ENCODE measurements at regions not wholly inside any gene's neighbourhood (a gene's known extent, or its start where the extent isn't known, plus 50 kb on each side); places are given as distances from the start of the nearest gene placed in this dataset.
"Not testable (repeated sequence)": the region's sequence is repeated elsewhere in the genome, so short reads cannot be mapped to it uniquely, and the experiment has no call there.

- Histone ChIP-seq H3K9ac (ENCODE audit: low read length) (no peak overlapping the region), H3K4me1 (ENCODE audit: low read length) (no peaks in the 10 kb centered on the region), H3K27me3 (replicated peaks; ENCODE audit: insufficient read depth, low read length) (no peaks in the 10 kb centered on the region), H3K9me3 (replicated peaks; ENCODE audit: insufficient read depth, low read length) (no peaks in the 10 kb centered on the region), H3K79me2 (ENCODE audit: low read length) (no peaks in the 10 kb centered on the region), H4K20me1 (ENCODE audit: insufficient read depth, low read length) (no peaks in the 10 kb centered on the region), H3K4me2 (ENCODE audit: low read depth, low read length) (no peak overlapping the region), H3K9me2 (replicated peaks; ENCODE audit: insufficient read depth, low read length) (no peaks in the 10 kb centered on the region), H3F3A (ENCODE audit: insufficient read depth, low read length) (no peaks in the 10 kb centered on the region), H3K4me3 (ENCODE audit: low read length) (no peak overlapping the region), H2AFZ (ENCODE audit: low read length) (no peak overlapping the region), H3K36me3 (replicated peaks; ENCODE audit: insufficient read depth, low read length) (no peaks in the 10 kb centered on the region), H3K27ac (ENCODE audit: low read length) (no peak overlapping the region)
- no peak for DNase-seq
- TF ChIP-seq EZH2phosphoT487 (IDR thresholded peaks at IDR 0.05; ENCODE audit: low read length): no peak
- TF ChIP-seq, protein P1, sequence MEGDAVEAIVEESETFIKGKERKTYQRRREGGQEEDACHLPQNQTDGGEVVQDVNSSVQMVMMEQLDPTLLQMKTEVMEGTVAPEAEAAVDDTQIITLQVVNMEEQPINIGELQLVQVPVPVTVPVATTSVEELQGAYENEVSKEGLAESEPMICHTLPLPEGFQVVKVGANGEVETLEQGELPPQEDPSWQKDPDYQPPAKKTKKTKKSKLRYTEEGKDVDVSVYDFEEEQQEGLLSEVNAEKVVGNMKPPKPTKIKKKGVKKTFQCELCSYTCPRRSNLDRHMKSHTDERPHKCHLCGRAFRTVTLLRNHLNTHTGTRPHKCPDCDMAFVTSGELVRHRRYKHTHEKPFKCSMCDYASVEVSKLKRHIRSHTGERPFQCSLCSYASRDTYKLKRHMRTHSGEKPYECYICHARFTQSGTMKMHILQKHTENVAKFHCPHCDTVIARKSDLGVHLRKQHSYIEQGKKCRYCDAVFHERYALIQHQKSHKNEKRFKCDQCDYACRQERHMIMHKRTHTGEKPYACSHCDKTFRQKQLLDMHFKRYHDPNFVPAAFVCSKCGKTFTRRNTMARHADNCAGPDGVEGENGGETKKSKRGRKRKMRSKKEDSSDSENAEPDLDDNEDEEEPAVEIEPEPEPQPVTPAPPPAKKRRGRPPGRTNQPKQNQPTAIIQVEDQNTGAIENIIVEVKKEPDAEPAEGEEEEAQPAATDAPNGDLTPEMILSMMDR (IDR thresholded peaks at IDR 0.05; ENCODE audit: low read length): no peak
Measured at GRCh38 chr5:116872486-116872885, 297.9 kb upstream of the SEMA6A start.

- not testable (repeated sequence) for H3K4me2 ChIP-seq (ENCODE audit: low read depth, low read length); DNase-seq; H3K4me1 ChIP-seq (ENCODE audit: low read length); H3K9me3 ChIP-seq (replicated peaks; ENCODE audit: insufficient read depth, low read length); H3K9ac ChIP-seq (ENCODE audit: low read length); H3F3A ChIP-seq (ENCODE audit: insufficient read depth, low read length); H3K4me3 ChIP-seq (ENCODE audit: low read length); H3K79me2 ChIP-seq (ENCODE audit: low read length); H3K27ac ChIP-seq (ENCODE audit: low read length); H2AFZ ChIP-seq (ENCODE audit: low read length); H3K27me3 ChIP-seq (replicated peaks; ENCODE audit: insufficient read depth, low read length); H3K9me2 ChIP-seq (replicated peaks; ENCODE audit: insufficient read depth, low read length); H3K36me3 ChIP-seq (replicated peaks; ENCODE audit: insufficient read depth, low read length); H4K20me1 ChIP-seq (ENCODE audit: insufficient read depth, low read length)
Measured at GRCh38 chr5:116867825-116868224, 293.2 kb upstream of the SEMA6A start.

- no peak overlapping the region for H3K27ac ChIP-seq (ENCODE audit: low read length)
- no peak for TF ChIP-seq EZH2phosphoT487 (IDR thresholded peaks at IDR 0.05; ENCODE audit: low read length)
- no peak for TF ChIP-seq EZH2 (optimal IDR thresholded peaks at IDR 0.05; ENCODE audit: low read depth, low read length)
- TF ChIP-seq, protein P1 (IDR thresholded peaks at IDR 0.05; ENCODE audit: low read length): no peak
- no peak for DNase-seq
Measured at GRCh38 chr5:116865651-116866050, 291.0 kb upstream of the SEMA6A start.

DNA sequence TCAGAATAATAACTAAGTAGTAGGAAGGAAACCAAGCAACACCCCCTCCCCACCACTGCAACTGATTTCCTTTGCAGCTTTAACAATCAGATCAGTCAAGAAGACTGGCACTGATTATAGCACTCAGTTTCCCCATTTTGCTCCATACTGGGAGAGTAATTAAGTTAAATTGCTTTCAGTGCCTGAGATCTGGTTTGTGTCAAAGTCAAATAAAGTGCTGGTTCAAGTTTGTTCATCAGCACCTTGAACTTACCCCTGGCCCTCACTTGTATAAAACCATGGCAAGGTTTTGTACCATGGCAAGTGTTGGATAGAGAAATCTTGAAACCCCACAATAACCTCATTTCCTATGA lies 290.2 kb upstream of the SEMA6A start:
- no peak overlapping the region for H3K27ac ChIP-seq (ENCODE audit: low read length)
- H3K9me2 ChIP-seq (replicated peaks; ENCODE audit: insufficient read depth, low read length): no peaks in the 10 kb centered on the region
- no peaks in the 10 kb centered on the region for H3K79me2 ChIP-seq (ENCODE audit: low read length)
- H3K9me3 ChIP-seq (replicated peaks; ENCODE audit: insufficient read depth, low read length): no peaks in the 10 kb centered on the region
- no peak for DNase-seq
- H3K4me1 ChIP-seq (ENCODE audit: low read length): no peaks in the 10 kb centered on the region
- H3K4me3 ChIP-seq (ENCODE audit: low read length): no peak overlapping the region
- no peaks in the 10 kb centered on the region for H4K20me1 ChIP-seq (ENCODE audit: insufficient read depth, low read length)
- no peak overlapping the region for H3K4me2 ChIP-seq (ENCODE audit: low read depth, low read length)
- H3K27me3 ChIP-seq (replicated peaks; ENCODE audit: insufficient read depth, low read length): no peaks in the 10 kb centered on the region
- H3K9ac ChIP-seq (ENCODE audit: low read length): no peak overlapping the region
- TF ChIP-seq EZH2phosphoT487 (IDR thresholded peaks at IDR 0.05; ENCODE audit: low read length) (no peak), EZH2 (optimal IDR thresholded peaks at IDR 0.05; ENCODE audit: low read depth, low read length) (no peak)
- TF ChIP-seq, protein P1 (IDR thresholded peaks at IDR 0.05; ENCODE audit: low read length): no peak
- H3F3A ChIP-seq (ENCODE audit: insufficient read depth, low read length): no peaks in the 10 kb centered on the region
- no peak overlapping the region for H2AFZ ChIP-seq (ENCODE audit: low read length)
- H3K36me3 ChIP-seq (replicated peaks; ENCODE audit: insufficient read depth, low read length): no peaks in the 10 kb centered on the region

More at GRCh38 chr5:116865651-116866050, 291.0 kb upstream of the SEMA6A start:
- H2AFZ ChIP-seq (ENCODE audit: low read length): no peak overlapping the region
- no peak overlapping the region for H3K9ac ChIP-seq (ENCODE audit: low read length)
- no peaks in the 10 kb centered on the region for H3K4me1 ChIP-seq (ENCODE audit: low read length)
- no peaks in the 10 kb centered on the region for H3K27me3 ChIP-seq (replicated peaks; ENCODE audit: insufficient read depth, low read length)
- no peak overlapping the region for H3K4me3 ChIP-seq (ENCODE audit: low read length)
- no peaks in the 10 kb centered on the region for H3F3A ChIP-seq (ENCODE audit: insufficient read depth, low read length)
- H4K20me1 ChIP-seq (ENCODE audit: insufficient read depth, low read length): no peaks in the 10 kb centered on the region
- H3K4me2 ChIP-seq (ENCODE audit: low read depth, low read length): no peak overlapping the region
- H3K9me3 ChIP-seq (replicated peaks; ENCODE audit: insufficient read depth, low read length): no peaks in the 10 kb centered on the region
- no peaks in the 10 kb centered on the region for H3K36me3 ChIP-seq (replicated peaks; ENCODE audit: insufficient read depth, low read length)
- no peaks in the 10 kb centered on the region for H3K9me2 ChIP-seq (replicated peaks; ENCODE audit: insufficient read depth, low read length)
- no peaks in the 10 kb centered on the region for H3K79me2 ChIP-seq (ENCODE audit: low read length)
